Endothelial cell of umbilical vein (primary cell): ENCODE measurements at regions not wholly inside any gene's neighbourhood (a gene's known extent, or its start where the extent isn't known, plus 50 kb on each side); places are given as distances from the start of the nearest gene placed in this dataset.

Experiments used
- BruUV-seq: library from RNA; stranded (reverse); fragments of 400-500 nt; replicated peaks from 2 replicates; lab custom pipeline; 2021; lab: Mats Ljungman, UMichigan
- CTCF ChIA-PET: fragments of 300-600, 350-600 bp; sonication (Branson Sonifier 250); formaldehyde crosslinking; loops from one replicate; lab custom pipeline; 2021; ENCODE audit warnings: antibody characterized with exemption, inconsistent platforms; lab: Charles Lee
- POLR2A ChIA-PET: fragments of 300-600, 350-600 bp; sonication (Branson Sonifier 250); formaldehyde crosslinking; loops from one replicate; lab custom pipeline; 2021; ENCODE audit warnings: antibody characterized with exemption, inconsistent platforms; lab: Charles Lee
- DNase-seq: peaks from one replicate; pipeline ENCODE4 v3.0.0-alpha.2; 2011; ENCODE audit warnings: low read depth, low spot score
- FAIRE-seq: peaks from 2 replicates; lab custom pipeline; 2011; peaks lifted over from hg19 to GRCh38; lab: Jason Lieb, UNC
- H2AFZ ChIP-seq: 2 replicates; pipeline ENCODE4 v1.6.0; 2012; ENCODE audit warnings: low read depth, low read length, control low read depth, inconsistent platforms
- H3K27ac ChIP-seq: 2 replicates; pipeline ENCODE4 v1.5.1; 2011; ENCODE audit warnings: low read depth, mild to moderate bottlenecking, control low read depth, low read length, moderate library complexity; ENCODE audit not compliant: insufficient read depth
- H3K27me3 ChIP-seq, 2 experiments: 2 replicates each; pipeline versions ENCODE4 v1.6.0 to v1.6.1; 2011; ENCODE audit warnings: low read length in 2 of 2, mixed read lengths in 1 of 2; ENCODE audit not compliant: control insufficient read depth in 2 of 2, insufficient read depth in 2 of 2
- H3K36me3 ChIP-seq, 2 experiments: 2 replicates in 1 of 2; 3 replicates in 1 of 2; pipeline ENCODE4 v1.5.1; 2011; ENCODE audit warnings: low read length in 2 of 2, mild to moderate bottlenecking in 1 of 2, moderate library complexity in 1 of 2; ENCODE audit not compliant: control insufficient read depth in 2 of 2, insufficient read depth in 2 of 2; ENCODE audit errors: extremely low read depth in 1 of 2
- H3K4me1 ChIP-seq: 3 replicates; pipeline ENCODE4 v1.5.1; 2011; ENCODE audit warnings: mild to moderate bottlenecking, low read length; ENCODE audit not compliant: control insufficient read depth, insufficient read depth; ENCODE audit errors: extremely low read depth
- H3K4me2 ChIP-seq: 2 replicates; pipeline ENCODE4 v1.6.1; 2011; ENCODE audit warnings: low read length, control low read depth, mixed read lengths; ENCODE audit not compliant: insufficient read depth
- H3K4me3 ChIP-seq, 3 experiments: fragments of 200-600 bp in 1 of 3; sonication (generic), shearing (Covaris generic) in 1 of 3; replicated peaks in 1 of 3; 2 replicates each; pipeline ENCODE4 v1.5.1; 2011 to 2016; ENCODE audit warnings: control low read depth in 3 of 3, low read length in 3 of 3, mild to moderate bottlenecking in 2 of 3, inconsistent platforms in 1 of 3, low read depth in 1 of 3, moderate library complexity in 1 of 3; ENCODE audit not compliant: insufficient read depth in 1 of 3
- H3K79me2 ChIP-seq: 2 replicates; pipeline ENCODE4 v1.6.0; 2012; ENCODE audit warnings: low read length, inconsistent platforms; ENCODE audit not compliant: control insufficient read depth, insufficient read depth
- H3K9ac ChIP-seq: replicated peaks from 2 replicates; pipeline ENCODE3; 2011; ENCODE audit warnings: low read length, control low read depth; ENCODE audit not compliant: insufficient read depth; ENCODE audit errors: extremely low read depth
- H3K9me1 ChIP-seq: replicated peaks from 3 replicates; pipeline ENCODE4 v1.6.0; 2011; ENCODE audit warnings: mild to moderate bottlenecking, low read length; ENCODE audit not compliant: control insufficient read depth, insufficient read depth; ENCODE audit errors: extremely low read depth
- H3K9me3 ChIP-seq: replicated peaks from 2 replicates; pipeline ENCODE4 v1.5.1; 2012; ENCODE audit warnings: low read length, inconsistent platforms; ENCODE audit not compliant: control insufficient read depth, insufficient read depth
- H4K20me1 ChIP-seq: replicated peaks from 2 replicates; pipeline ENCODE3; 2011; ENCODE audit warnings: mild to moderate bottlenecking, low read length; ENCODE audit not compliant: control insufficient read depth, insufficient read depth; ENCODE audit errors: extremely low read depth
- FOS ChIP-seq: IDR thresholded peaks from 2 replicates; pipeline ENCODE4 v1.6.1; 2011; ENCODE audit warnings: mild to moderate bottlenecking, low read length, moderate library complexity, borderline replicate concordance; ENCODE audit not compliant: insufficient read depth
- GATA2 ChIP-seq: IDR thresholded peaks from 2 replicates; pipeline ENCODE4 v1.7.0; 2011; ENCODE audit warnings: low read depth, mild to moderate bottlenecking, moderate library complexity, mixed read lengths, low read length; ENCODE audit not compliant: insufficient read length, insufficient read depth
- JUN ChIP-seq: IDR thresholded peaks from 2 replicates; pipeline ENCODE4 v1.6.1; 2011; ENCODE audit warnings: borderline replicate concordance, low read depth; ENCODE audit not compliant: insufficient read length, insufficient read depth
- POLR2A ChIP-seq: IDR thresholded peaks from 2 replicates; pipeline ENCODE4 v1.6.1; 2012; ENCODE audit warnings: low read depth, mild to moderate bottlenecking, control low read depth, low read length
- POLR2AphosphoS5 ChIP-seq: IDR thresholded peaks from 2 replicates; pipeline ENCODE4 v1.6.1; 2012; ENCODE audit warnings: low read depth, mild to moderate bottlenecking, control low read depth, low read length, moderate library complexity; ENCODE audit not compliant: insufficient read depth
- dilution Hi-C: fragments of 300-500 bp; cut with MboI; formaldehyde crosslinking; loops from one replicate; pipeline ENCODE4 v1.15.0; 2019; ENCODE audit warnings: low sequenced_read_pairs; ENCODE audit not compliant: extremely low pct_ligation_motif_present
- intact Hi-C: fragments of 100-400 bp; cut with micrococcal nuclease; formaldehyde crosslinking; loops from one replicate; pipeline ENCODE4 v1.10.0; 2022
- TF ChIP-seq, protein P1 (sequence below), 2 donors: IDR thresholded peaks; 1 replicate in 1 of 2; 2 replicates in 1 of 2; pipeline ENCODE4 v1.5.1; 2011; ENCODE audit warnings: low read length in 2 of 2, mild to moderate bottlenecking in 2 of 2, moderate library complexity in 2 of 2, control low read depth in 1 of 2, inconsistent platforms in 1 of 2, low read depth in 1 of 2; ENCODE audit not compliant: insufficient read depth in 1 of 2; ENCODE audit errors: extremely low read depth in 1 of 2
- TF ChIP-seq, protein P2 (sequence below): IDR thresholded peaks from 2 replicates; pipeline ENCODE4 v1.6.1; 2011; ENCODE audit not compliant: insufficient read depth, insufficient read length

DNA sequence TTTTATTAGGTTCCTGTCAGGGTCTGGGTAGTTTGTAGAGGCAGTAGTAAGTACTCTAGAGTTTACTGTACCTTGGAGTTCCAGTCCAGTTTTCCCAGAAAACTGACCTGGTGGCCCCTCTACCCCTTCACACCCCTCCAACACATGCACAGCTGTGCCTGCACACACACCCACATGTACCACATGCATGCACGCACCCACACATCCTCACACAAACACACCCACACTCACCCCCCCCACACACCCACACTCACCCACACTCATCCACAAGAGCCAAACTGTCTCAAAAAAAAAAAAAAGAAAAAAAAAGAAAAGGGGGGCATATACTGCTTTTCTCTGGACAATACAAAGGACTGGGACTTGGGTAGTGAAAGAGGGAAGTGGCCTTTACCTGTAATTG, 570.5 kb downstream of the QKI start:
- BruUV-seq = no TSS peak
- Histone ChIP-seq H3K9me3 (no peaks in the 10 kb centered on the region), H2AFZ (no peak overlapping the region), H3K27ac (no peak overlapping the region), H3K79me2 (no peaks in the 10 kb centered on the region), H3K9me1 (no peaks in the 10 kb centered on the region), H3K4me2 (no peak overlapping the region), H4K20me1 (no peaks in the 10 kb centered on the region), H3K27me3 (no peaks in the 10 kb centered on the region), H3K36me3 (no peaks in the 10 kb centered on the region), H3K4me3 (no peak overlapping the region), H3K4me1 (no peaks in the 10 kb centered on the region), H3K9ac (no peak overlapping the region)
- dilution Hi-C loops (no loop called here), intact Hi-C loops (no loop called here)
- ChIA-PET CTCF (no interaction called here), POLR2A (no interaction called here)
- DNase-seq = no peak
- FAIRE-seq = no peak
- TF ChIP-seq POLR2A (no peak), JUN (no peak), GATA2 (no peak), FOS (no peak), POLR2AphosphoS5 (no peak)
- TF ChIP-seq, protein P1, sequence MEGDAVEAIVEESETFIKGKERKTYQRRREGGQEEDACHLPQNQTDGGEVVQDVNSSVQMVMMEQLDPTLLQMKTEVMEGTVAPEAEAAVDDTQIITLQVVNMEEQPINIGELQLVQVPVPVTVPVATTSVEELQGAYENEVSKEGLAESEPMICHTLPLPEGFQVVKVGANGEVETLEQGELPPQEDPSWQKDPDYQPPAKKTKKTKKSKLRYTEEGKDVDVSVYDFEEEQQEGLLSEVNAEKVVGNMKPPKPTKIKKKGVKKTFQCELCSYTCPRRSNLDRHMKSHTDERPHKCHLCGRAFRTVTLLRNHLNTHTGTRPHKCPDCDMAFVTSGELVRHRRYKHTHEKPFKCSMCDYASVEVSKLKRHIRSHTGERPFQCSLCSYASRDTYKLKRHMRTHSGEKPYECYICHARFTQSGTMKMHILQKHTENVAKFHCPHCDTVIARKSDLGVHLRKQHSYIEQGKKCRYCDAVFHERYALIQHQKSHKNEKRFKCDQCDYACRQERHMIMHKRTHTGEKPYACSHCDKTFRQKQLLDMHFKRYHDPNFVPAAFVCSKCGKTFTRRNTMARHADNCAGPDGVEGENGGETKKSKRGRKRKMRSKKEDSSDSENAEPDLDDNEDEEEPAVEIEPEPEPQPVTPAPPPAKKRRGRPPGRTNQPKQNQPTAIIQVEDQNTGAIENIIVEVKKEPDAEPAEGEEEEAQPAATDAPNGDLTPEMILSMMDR (IDR thresholded peaks at IDR 0.05; ENCODE audit: extremely low read depth in 1 of 2, insufficient read depth in 1 of 2, low read depth in 1 of 2, low read length in 2 of 2) = no peak
- TF ChIP-seq, protein P2, sequence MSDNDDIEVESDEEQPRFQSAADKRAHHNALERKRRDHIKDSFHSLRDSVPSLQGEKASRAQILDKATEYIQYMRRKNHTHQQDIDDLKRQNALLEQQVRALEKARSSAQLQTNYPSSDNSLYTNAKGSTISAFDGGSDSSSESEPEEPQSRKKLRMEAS = no peak
